K562 (cell line): ENCODE measurements at regions not wholly inside any gene's neighbourhood (a gene's known extent, or its start where the extent isn't known, plus 50 kb on each side); places are given as distances from the start of the nearest gene placed in this dataset.

ENCODE experiments used
- ATAC-seq: fragments of 200-7000 bp; cut with Tn5 transposase; 3 replicates; pipeline ENCODE4 v1.9.1; 2020; ENCODE audit warnings: moderate library complexity
- BruUV-seq: library from RNA; stranded (reverse); fragments of 400-500 nt; replicated peaks from 2 replicates; lab custom pipeline; 2021; lab: Mats Ljungman, UMichigan
- CTCF ChIA-PET: fragments of 300-600 bp; formaldehyde crosslinking; extraction: SDS; loops from one replicate; lab custom pipeline; 2021; ENCODE audit warnings: low intra/inter-chr PET ratio; lab: Yijun Ruan, JAX
- POLR2A ChIA-PET: fragments of 300-600, 350-650 bp; sonication (Branson Sonifier 250); formaldehyde crosslinking; extraction: SDS; loops from one replicate; lab custom pipeline; 2021; ENCODE audit warnings: antibody characterized with exemption, inconsistent platforms; lab: Yijun Ruan, JAX
- DNase-seq, 4 experiments: peaks; one replicate each; pipeline versions ENCODE4 v3.0.0 to v3.0.0-alpha.2; 2011 to 2018; ENCODE audit warnings: low spot score in 3 of 4, mixed read lengths in 3 of 4; ENCODE audit errors: extremely low read depth in 1 of 4
- FAIRE-seq: peaks from 2 replicates; lab custom pipeline; 2011; peaks lifted over from hg19 to GRCh38; lab: Jason Lieb, UNC
- H2AFZ ChIP-seq: 2 replicates; pipeline ENCODE4 v1.6.0; 2011; ENCODE audit warnings: low read depth, low read length, control low read depth, inconsistent platforms
- H3K27ac ChIP-seq: fragments of 200-600 bp; 3 replicates; pipeline ENCODE4 v1.8.0; 2011; ENCODE audit warnings: low read depth, mild to moderate bottlenecking, control low read depth, inconsistent platforms, low read length, moderate library complexity, mixed read lengths; ENCODE audit errors: extremely low read depth
- H3K27me3 ChIP-seq, 2 experiments: fragments of 300-600 bp in 1 of 2; 2 replicates in 1 of 2; 3 replicates in 1 of 2; pipeline versions ENCODE4 v1.6.0 to v1.8.0; 2011; ENCODE audit warnings: inconsistent platforms in 2 of 2, low read length in 2 of 2, mild to moderate bottlenecking in 1 of 2, mixed read lengths in 1 of 2, moderate library complexity in 1 of 2; ENCODE audit not compliant: control insufficient read depth in 2 of 2, insufficient read depth in 2 of 2
- H3K36me3 ChIP-seq: fragments of 300-600 bp; 3 replicates; pipeline ENCODE4 v1.8.0; 2011; ENCODE audit warnings: mild to moderate bottlenecking, low read length, inconsistent platforms; ENCODE audit not compliant: control insufficient read depth, insufficient read depth
- H3K4me1 ChIP-seq, 2 experiments: fragments of 200-600 bp in 1 of 2; replicated peaks in 1 of 2; 2 replicates in 1 of 2; 3 replicates in 1 of 2; pipeline versions ENCODE4 v1.5.1 to v1.8.0; 2011; ENCODE audit warnings: inconsistent platforms in 2 of 2, low read length in 2 of 2, mild to moderate bottlenecking in 1 of 2, mixed read lengths in 1 of 2, moderate library complexity in 1 of 2; ENCODE audit not compliant: control insufficient read depth in 2 of 2, insufficient read depth in 2 of 2
- H3K4me2 ChIP-seq: 2 replicates; pipeline ENCODE4 v1.6.1; 2011; ENCODE audit warnings: low read length, control low read depth, inconsistent platforms, mixed read lengths; ENCODE audit not compliant: insufficient read depth
- H3K4me3 ChIP-seq: fragments of 200-600 bp; sonication (generic), shearing (Covaris generic); 2 replicates; pipeline ENCODE4 v1.5.1; 2016; ENCODE audit warnings: control low read depth, inconsistent platforms
- H3K79me2 ChIP-seq: fragments of 200-600 bp; 3 replicates; pipeline ENCODE4 v1.8.0; 2011; ENCODE audit warnings: low read length, inconsistent platforms; ENCODE audit not compliant: control insufficient read depth, insufficient read depth
- H3K9ac ChIP-seq, 2 experiments: 2 replicates each; pipeline versions ENCODE4 v1.6.0 to v1.6.1; 2011; ENCODE audit warnings: low read depth in 2 of 2, low read length in 2 of 2, control low read depth in 1 of 2, inconsistent platforms in 1 of 2, mild to moderate bottlenecking in 1 of 2, mixed read lengths in 1 of 2; ENCODE audit not compliant: insufficient read depth in 1 of 2
- H3K9me1 ChIP-seq: one replicate; pipeline ENCODE4 v1.6.0; 2011; ENCODE audit warnings: inconsistent platforms, mild to moderate bottlenecking, low read length, moderate library complexity; ENCODE audit not compliant: control insufficient read depth, insufficient read depth
- H3K9me3 ChIP-seq: replicated peaks from 2 replicates; pipeline ENCODE4 v1.5.1; 2011; ENCODE audit warnings: low read depth, low read length, inconsistent platforms; ENCODE audit not compliant: control insufficient read depth, insufficient read depth
- H4K20me1 ChIP-seq: replicated peaks from 2 replicates; pipeline ENCODE4 v1.6.1; 2011; ENCODE audit warnings: low read length, inconsistent platforms, mixed read lengths; ENCODE audit not compliant: control insufficient read depth, insufficient read depth
- CBX8 ChIP-seq: fragments of 200-600 bp; sonication (generic); IDR thresholded peaks from 2 replicates; pipeline ENCODE4 v1.6.1; 2012; ENCODE audit warnings: borderline replicate concordance, mixed run types, low read depth, mild to moderate bottlenecking, moderate library complexity, mixed read lengths, low read length, control low read depth, inconsistent platforms; ENCODE audit not compliant: poor library complexity, severe bottlenecking; ENCODE audit errors: extremely low read depth
- DIDO1 ChIP-seq: fragments of 450-650 bp; IDR thresholded peaks from 2 replicates; pipeline ENCODE4 v1.6.1; 2016; ENCODE audit warnings: low read depth, missing biosample characterization, missing genetic modification characterization
- GABPB2 ChIP-seq: fragments of 250-450 bp; sonication (Bioruptor Pico); conservative IDR thresholded peaks from 2 replicates; pipeline ENCODE4 v1.5.1; 2021; ENCODE audit warnings: mild to moderate bottlenecking
- PCBP2 ChIP-seq: fragments of 200-400 bp; formaldehyde crosslinking; IDR thresholded peaks from 2 replicates; pipeline ENCODE4 v1.6.1; 2018; ENCODE audit warnings: low read length, low read depth, mild to moderate bottlenecking, moderate library complexity; ENCODE audit not compliant: poor library complexity, severe bottlenecking
- TARDBP ChIP-seq: fragments of 450-650 bp; IDR thresholded peaks from 2 replicates; pipeline ENCODE4 v1.6.1; 2016
- ZNF274 ChIP-seq: IDR thresholded peaks from 2 replicates; pipeline ENCODE4 v1.6.1; 2011; ENCODE audit warnings: low read depth, mild to moderate bottlenecking, low read length, moderate library complexity, borderline replicate concordance
- ZNF695 ChIP-seq: fragments of 450-650 bp; formaldehyde crosslinking; IDR thresholded peaks from 2 replicates; pipeline ENCODE4 v1.4.0; 2020; ENCODE audit warnings: mild to moderate bottlenecking, moderate library complexity
- ZNF696 ChIP-seq: fragments of 250-450 bp; sonication (Bioruptor Pico); conservative IDR thresholded peaks from 2 replicates; pipeline ENCODE4 v1.4.0; 2020; ENCODE audit warnings: mild to moderate bottlenecking, moderate library complexity
- WGBS: fragments of 100-300 bp; shearing (Covaris generic); methylation state at CpG from one replicate; pipeline ENCODE4 v1.1.6; 2016; ENCODE audit warnings: low coverage, mixed read lengths; ENCODE audit not compliant: insufficient coverage; ENCODE audit errors: missing lambda C conversion rate; 5-methylcytosine and 5-hydroxymethylcytosine counted together
- in situ Hi-C: fragments of 300-500 bp; cut with MboI; formaldehyde crosslinking; loops from 4 replicates; pipeline ENCODE4 v1.15.0; 2018; ENCODE audit warnings: inconsistent platforms, mixed read lengths
- intact Hi-C: fragments of 100-400 bp; cut with micrococcal nuclease; formaldehyde crosslinking; loops from 2 replicates; pipeline ENCODE4 v1.14.2; 2022
- TF ChIP-seq, protein P1 (sequence below): fragments of 450-650 bp; IDR thresholded peaks from one replicate; pipeline ENCODE4 v1.6.1; 2018; ENCODE audit warnings: mild to moderate bottlenecking, moderate library complexity; ENCODE audit not compliant: partially characterized antibody
- TF ChIP-seq, protein P2 (sequence below): fragments of 450-650 bp; formaldehyde crosslinking; IDR thresholded peaks from 2 replicates; pipeline ENCODE4 v1.4.0; 2020; ENCODE audit warnings: mild to moderate bottlenecking, moderate library complexity
- TF ChIP-seq, protein P3 (sequence below), 2 experiments: IDR thresholded peaks; 2 replicates each; pipeline ENCODE4 v1.6.1; 2011; ENCODE audit warnings: borderline replicate concordance in 1 of 2, control low read depth in 1 of 2, low read depth in 1 of 2, low read length in 1 of 2, mild to moderate bottlenecking in 1 of 2, mixed read lengths in 1 of 2, moderate library complexity in 1 of 2; ENCODE audit not compliant: insufficient read depth in 1 of 2, insufficient read length in 1 of 2, poor library complexity in 1 of 2, severe bottlenecking in 1 of 2; ENCODE audit errors: extremely low read depth in 1 of 2

DNA sequence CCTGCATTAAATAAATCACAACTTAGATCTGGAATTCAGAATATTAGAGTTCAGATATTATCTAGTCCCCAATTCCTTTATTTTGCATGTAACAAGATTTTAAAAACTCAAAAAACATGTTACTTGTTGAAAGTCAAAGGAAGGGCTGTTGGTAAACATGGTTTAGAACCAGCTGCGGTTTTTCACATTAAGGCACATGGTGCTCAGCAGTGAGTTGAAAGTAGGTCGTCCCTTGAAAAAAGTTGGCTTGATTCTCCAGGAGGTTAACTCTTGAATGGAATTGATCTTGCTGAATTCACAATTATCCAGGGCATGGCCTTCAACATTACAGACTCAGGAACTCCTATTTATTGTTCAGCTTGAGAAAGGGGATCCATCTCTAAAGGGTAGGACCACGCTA is 277.1 kb upstream of the DUSP10 start:
- in situ Hi-C loops: no loop called here
- no TSS peak for BruUV-seq
- Histone ChIP-seq H3K27ac (no peak overlapping the region), H3K36me3 (no peaks in the 10 kb centered on the region), H3K9ac (no peak overlapping the region), H3K9me1 (no peaks in the 10 kb centered on the region), H4K20me1 (no peaks in the 10 kb centered on the region), H3K79me2 (no peaks in the 10 kb centered on the region), H3K4me3 (no peak overlapping the region), H3K9me3 (no peaks in the 10 kb centered on the region; the same call in 1 of the 2 replicates), H3K4me1 (no peaks in the 10 kb centered on the region), H2AFZ (no peak overlapping the region), H3K4me2 (no peak overlapping the region), H3K27me3 (no peaks in the 10 kb centered on the region)
- ChIA-PET CTCF (no interaction called here), POLR2A (no interaction called here)
- DNase-seq (no peak), ATAC-seq (no peak), FAIRE-seq (no peak)
- intact Hi-C loops: no loop called here
- WGBS: 2% methylated on average over 3 of the region's 3 CpGs
- TF ChIP-seq, protein P1, sequence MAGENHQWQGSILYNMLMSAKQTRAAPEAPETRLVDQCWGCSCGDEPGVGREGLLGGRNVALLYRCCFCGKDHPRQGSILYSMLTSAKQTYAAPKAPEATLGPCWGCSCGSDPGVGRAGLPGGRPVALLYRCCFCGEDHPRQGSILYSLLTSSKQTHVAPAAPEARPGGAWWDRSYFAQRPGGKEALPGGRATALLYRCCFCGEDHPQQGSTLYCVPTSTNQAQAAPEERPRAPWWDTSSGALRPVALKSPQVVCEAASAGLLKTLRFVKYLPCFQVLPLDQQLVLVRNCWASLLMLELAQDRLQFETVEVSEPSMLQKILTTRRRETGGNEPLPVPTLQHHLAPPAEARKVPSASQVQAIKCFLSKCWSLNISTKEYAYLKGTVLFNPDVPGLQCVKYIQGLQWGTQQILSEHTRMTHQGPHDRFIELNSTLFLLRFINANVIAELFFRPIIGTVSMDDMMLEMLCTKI: no peak
- no peak for TF ChIP-seq ZNF696 (CRISPR knock-in tag)
- no peak for TF ChIP-seq TARDBP
- TF ChIP-seq PCBP2: no peak
- no peak for TF ChIP-seq CBX8
- TF ChIP-seq, protein P2, sequence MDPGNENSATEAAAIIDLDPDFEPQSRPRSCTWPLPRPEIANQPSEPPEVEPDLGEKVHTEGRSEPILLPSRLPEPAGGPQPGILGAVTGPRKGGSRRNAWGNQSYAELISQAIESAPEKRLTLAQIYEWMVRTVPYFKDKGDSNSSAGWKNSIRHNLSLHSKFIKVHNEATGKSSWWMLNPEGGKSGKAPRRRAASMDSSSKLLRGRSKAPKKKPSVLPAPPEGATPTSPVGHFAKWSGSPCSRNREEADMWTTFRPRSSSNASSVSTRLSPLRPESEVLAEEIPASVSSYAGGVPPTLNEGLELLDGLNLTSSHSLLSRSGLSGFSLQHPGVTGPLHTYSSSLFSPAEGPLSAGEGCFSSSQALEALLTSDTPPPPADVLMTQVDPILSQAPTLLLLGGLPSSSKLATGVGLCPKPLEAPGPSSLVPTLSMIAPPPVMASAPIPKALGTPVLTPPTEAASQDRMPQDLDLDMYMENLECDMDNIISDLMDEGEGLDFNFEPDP (CRISPR knock-in tag): no peak
- TF ChIP-seq, protein P3, sequence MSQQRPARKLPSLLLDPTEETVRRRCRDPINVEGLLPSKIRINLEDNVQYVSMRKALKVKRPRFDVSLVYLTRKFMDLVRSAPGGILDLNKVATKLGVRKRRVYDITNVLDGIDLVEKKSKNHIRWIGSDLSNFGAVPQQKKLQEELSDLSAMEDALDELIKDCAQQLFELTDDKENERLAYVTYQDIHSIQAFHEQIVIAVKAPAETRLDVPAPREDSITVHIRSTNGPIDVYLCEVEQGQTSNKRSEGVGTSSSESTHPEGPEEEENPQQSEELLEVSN (IDR thresholded peaks at IDR 0.05; ENCODE audit: borderline replicate concordance in 1 of 2, extremely low read depth in 1 of 2, insufficient read depth in 1 of 2, insufficient read length in 1 of 2, low read depth in 1 of 2, low read length in 1 of 2, poor library complexity in 1 of 2, severe bottlenecking in 1 of 2): no peak
- TF ChIP-seq ZNF695: no peak
- no peak for TF ChIP-seq DIDO1 (tag)
- no peak for TF ChIP-seq GABPB2 (CRISPR knock-in tag)
- TF ChIP-seq ZNF274: no peak
